Stimulated activated CD4-positive, alpha-beta T cell treated with anti-CD3 and anti-CD28 coated beads, Interleukin-2, amount 100 ng/mL, for 48 hours (primary cell): ENCODE measurements at regions not wholly inside any gene's neighbourhood (a gene's known extent, or its start where the extent isn't known, plus 50 kb on each side); places are given as distances from the start of the nearest gene placed in this dataset.
"Not testable (repeated sequence)": the region's sequence is repeated elsewhere in the genome, so short reads cannot be mapped to it uniquely, and the experiment has no call there.

ENCODE experiments used
- DNase-seq, 2 donors: peaks; one replicate each; pipeline ENCODE4 v3.0.0-alpha.2; 2020

GRCh38 chr9:81321551-81321950 is 367.8 kb downstream of the TLE1 start:
- DNase-seq, result no peak

DNA sequence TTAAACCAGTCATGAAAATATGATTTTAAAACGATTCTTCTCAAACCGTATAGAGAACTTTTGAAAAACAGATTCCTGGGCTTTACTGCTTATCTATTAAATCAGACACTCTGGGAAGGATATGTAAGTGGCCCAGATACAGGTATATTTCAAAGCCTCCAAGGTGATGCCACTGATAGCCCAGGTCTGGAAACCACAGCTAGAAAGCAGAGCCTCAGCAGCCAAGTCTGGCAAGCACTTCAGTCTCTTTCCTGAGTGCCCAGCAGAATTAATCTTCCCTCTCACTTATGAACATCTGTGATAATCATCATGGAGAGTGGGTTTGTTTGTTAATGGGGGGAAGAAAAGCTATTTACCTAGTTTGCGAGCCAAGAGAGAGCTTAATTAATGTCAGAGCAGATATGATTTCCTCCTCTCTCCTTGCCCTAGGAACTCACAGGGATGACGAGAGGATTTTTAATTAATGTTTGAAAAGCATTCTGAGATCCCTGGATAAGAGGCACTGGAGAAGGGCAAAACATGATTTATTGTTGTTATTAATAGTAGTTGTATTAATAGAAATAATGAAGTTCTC is 368.4 kb downstream of the TLE1 start:
- no peak for DNase-seq

DNA sequence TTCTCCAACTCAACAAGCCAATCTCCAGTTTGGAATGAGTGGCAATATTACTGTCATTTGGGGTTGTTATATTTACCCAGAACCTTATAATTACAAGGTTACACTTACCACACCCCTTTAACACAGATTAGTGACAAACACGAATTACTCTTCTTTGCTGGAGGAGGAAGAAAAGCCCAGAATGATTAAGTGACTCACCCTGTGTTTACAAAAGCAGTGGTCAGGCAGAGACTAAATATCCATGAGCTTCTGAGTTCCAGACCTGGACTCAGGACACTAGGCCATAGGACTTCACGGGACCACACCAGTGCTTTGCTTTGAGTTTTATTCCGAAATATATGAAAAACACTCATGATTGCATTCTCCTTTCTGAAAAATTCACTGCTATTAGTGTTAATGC is 370.8 kb downstream of the TLE1 start:
- DNase-seq, result no peak

- no peak for DNase-seq
Measured at GRCh38 chr9:81317939-81318338, 371.4 kb downstream of the TLE1 start.

GRCh38 chr9:81317223-81317622 is 372.1 kb downstream of the TLE1 start:
- DNase-seq, result no peak

GRCh38 chr9:81314490-81314889 is 374.9 kb downstream of the TLE1 start:
- DNase-seq, result no peak

DNA sequence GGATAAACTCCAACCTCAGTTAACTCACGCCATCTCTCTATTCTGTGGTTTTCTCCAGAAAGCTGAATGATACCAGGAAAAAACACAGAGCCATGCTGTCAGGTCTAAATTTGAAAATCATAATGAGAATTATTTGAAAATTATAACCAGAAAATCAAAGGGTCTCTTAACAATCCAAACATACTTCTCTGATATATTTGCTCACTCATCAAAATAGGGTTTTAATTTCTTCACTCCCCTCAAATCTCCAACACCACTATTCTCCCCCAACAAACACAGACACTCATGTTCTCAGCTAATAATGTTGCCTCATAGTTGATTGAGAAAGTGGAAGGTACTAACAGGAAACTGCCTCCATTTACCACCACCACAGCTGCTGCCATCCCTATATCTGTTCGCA is 375.5 kb downstream of the TLE1 start:
- no peak for DNase-seq

- DNase-seq, result no peak
Measured at GRCh38 chr9:81312346-81312745, 377.0 kb downstream of the TLE1 start.

DNA sequence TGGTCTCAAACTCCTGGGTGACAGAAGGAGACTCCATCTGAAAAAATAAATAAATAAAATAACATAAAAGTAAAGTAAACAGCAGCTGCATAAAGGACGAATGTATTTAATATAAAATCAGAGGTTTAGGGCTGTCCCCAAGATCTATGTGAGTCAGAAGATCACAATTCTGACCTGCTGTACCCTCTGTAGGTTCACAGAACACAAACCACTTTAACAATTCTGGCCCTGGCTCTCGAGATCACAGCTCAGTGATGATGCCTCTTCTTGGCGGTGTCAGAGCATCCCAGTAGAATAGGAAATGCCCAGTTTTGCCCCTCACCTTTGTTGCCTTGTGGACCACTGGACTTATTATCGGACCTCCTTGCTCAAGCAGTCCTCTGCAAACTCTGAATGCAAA is 380.9 kb downstream of the TLE1 start:
- no peak for DNase-seq

GRCh38 chr9:81307791-81308190 is 381.6 kb downstream of the TLE1 start:
- DNase-seq, result not testable (repeated sequence)

DNA sequence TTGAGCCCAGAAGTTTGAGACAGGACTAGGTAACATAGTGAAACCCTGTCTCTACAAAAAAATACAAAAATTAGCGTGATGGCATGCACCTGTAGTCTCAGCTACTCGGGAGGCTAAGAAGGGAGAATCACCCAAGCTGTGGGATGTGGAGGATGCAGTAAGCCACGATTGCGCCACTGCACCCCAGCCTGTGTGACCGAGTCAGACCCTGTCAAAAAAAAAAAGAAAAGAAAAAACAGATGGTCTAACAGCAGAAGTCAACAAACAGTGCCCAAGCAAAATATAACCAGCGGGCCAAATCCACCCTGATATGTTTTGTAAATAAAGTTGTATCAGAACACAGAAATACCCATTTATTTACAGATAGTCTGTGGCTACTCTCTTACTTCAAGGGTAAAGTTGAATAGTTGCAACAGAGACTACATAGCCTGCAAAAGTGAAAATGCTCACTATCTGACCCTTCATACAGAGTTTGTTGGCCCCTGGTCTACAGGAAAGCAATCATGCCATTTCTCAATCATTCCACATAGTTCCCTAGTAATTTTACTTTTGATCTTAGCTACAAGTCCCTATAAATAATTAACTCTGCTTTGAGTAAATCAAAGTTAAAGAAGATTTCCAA is 383.7 kb downstream of the TLE1 start:
- no peak for DNase-seq

DNA sequence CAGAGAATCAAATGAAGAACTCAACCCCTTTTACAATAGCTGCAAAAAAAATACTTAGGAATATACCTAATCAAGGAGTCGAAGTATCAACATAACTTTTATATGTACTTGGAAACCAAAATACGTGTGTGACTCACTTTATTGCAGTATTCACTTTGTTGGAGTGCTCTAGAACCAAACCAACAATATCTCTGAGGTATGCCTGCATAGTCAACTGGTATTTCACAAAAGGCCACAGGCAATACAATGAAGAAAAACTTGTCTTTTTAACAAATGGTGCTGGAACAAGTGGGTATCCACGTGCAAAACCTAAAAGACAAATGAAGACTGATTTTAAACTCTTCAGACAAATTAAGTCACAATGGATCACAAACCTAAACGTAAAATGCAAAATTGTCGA is 385.7 kb downstream of the TLE1 start:
- DNase-seq, result no peak

DNA sequence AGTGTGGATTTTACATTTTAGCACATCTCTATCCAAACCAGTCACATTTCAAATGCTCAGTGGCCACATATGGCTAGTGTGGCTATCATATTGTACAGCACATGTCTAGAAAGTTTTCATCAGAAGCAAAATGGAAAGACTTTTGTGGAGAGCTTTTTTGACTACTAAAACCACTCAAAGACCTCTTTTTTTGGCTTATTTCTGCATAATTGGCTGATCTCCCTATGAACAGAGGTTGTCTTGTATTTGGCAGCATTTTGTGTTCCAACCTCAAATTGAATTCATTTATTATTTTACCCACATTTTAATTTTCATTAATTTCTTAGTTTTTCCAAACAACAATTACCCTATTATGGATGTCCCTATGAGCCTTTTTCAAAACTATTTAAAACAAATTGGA is 395.7 kb downstream of the TLE1 start:
- DNase-seq, result no peak

DNA sequence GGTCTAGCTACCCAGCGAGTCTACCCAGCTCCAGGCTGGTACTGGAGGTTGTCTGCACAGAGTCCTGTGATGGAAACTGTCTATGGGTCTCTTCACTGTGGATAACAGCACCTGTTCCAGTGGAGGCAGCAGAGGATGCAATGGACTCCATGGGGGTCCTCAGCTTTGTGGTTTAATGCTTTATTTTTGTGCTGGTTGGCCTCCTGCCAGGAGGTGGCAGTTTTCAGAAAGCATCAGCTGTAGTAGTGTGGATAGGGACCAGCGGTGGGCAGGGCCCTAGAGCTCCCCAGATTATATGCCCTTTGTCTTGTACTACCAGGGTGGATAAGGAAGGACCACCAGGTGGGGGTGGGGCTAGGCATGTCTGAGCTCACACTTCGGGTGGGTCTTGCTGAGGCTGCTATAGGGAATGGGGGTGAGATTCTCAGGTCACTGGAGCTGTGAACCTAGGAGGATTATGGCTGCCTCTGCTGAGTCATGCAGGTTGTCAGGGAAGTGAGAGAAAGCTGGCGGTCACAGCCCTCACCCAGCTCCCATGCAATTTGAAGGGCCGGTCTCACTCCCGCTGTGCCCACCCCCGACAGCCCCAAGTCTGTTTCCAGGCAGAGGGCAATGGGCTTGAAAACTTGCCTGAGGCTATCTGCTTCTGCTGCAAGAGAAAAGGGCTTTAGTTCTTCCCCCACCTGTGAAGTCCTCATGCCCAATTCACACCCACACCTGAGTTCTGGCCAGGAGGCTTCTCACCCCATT is 397.1 kb downstream of the TLE1 start:
- DNase-seq, result no peak

GRCh38 chr9:81289622-81290021 is 399.7 kb downstream of the TLE1 start:
- DNase-seq, result no peak

DNA sequence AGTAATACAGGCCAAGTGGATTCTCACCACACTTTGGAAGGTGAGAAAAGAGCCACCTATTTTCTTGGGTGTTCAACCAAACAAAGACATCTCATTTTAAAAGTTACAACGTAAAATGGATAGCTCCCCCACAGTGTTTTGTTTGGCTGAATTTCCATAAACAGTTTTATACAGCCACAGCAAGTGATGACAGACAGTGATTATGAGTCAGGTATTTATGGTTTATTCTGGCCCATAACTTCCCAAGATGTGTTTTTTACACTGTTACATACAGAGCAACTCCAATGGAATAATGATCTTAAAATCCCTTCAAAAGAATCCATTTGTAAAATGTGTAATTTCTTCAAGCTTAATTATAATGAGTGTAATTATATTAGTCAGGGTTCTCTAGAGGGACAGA is 421.3 kb downstream of the TLE1 start:
- no peak for DNase-seq

- no peak for DNase-seq
Measured at GRCh38 chr9:81266674-81267073, 422.7 kb downstream of the TLE1 start.

- no peak for DNase-seq
Measured at GRCh38 chr9:81266086-81266485, 423.3 kb downstream of the TLE1 start.

DNA sequence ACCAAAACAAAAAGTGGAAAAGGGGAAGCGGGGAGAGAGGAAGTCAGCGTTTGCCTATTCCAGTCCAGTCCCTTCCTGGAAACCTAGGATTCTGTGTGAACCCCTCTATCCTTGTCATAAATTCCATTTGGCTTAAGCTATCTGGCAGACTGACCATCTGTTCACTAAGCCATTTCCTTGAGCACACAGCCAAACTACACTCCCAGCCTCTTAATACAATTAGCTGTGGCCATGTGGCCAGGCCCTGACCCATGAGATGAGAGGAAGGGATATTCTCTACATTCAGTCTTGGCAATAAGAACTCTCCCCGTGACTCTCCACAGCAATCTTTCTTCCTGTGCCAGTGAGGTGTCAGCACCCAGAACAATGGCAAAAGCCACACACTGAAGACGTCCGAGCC is 424.8 kb downstream of the TLE1 start:
- DNase-seq, result no peak

DNA sequence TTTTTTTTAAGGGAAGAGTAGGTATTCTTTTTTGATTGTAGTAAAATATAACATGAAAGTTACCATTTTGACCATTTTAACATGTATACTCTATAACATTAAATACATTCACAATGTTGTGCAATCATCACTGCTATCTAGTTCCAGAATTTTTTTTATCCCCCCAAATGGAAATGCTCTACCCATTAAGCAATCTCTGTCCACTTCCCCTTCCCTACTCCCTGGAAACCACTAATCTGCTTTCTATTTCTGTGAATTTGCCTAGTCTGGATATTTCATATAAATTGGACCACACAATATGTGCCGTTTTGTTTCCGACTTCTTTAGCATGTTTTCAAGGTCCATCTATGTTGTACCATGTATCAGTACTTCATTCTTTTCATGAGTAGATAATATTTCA is 429.5 kb downstream of the TLE1 start:
- DNase-seq, result no peak

DNA sequence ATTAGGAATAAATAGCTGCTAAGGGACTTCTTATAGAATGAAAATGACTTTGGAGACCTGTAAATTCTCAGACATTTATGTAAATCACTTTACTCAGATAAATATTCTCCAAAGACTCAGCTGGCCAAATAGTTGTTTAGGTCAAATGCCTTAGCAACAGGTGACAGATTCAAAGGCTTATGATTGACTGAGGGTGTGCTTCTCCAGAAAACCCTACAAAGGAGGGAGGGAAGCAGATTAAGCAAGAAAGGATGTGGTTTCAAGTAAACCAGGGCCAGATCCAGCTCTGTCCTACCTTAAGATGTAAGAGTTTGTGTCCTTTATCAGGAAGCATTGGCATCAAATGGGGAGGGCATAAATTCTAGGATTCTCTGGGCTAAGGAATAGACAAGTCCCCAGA is 433.0 kb downstream of the TLE1 start:
- DNase-seq, result no peak

DNA sequence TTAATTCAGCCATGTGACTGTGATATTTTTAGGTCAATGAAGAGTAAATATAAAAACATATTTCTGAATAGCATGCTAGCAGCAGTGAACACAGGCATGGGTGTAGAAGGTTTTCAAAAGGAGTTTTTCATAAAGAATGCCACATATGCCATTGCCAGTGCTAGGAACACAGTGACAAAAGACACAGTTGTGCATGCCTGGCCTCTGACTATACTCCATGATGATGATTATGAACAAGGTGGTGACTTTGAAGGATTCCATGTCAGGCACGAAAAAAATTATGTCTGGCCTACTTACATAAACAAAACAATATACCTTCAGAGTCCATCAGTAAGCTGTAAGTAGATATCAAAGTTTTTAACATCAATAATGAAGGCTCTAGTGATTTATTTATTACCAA is 438.7 kb downstream of the TLE1 start:
- no peak for DNase-seq

DNA sequence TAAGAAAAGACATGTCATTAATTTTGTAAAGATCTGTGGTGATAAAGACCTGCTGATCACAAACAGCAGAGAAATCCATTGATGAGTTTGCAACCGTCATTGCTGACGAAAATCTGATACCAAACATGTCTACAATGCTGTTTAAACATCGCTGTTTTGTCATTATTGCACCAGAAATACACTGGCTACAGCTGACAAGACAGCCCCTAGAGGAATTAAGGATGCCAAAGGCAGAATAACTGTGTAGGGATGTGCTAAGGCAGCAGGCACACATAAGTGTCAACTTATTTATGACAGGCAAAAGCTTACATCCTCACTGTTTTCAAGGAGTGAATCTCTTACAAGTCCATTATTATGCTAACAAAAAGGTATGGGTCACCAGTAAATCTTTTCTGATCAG is 439.3 kb downstream of the TLE1 start:
- DNase-seq, result no peak

DNA sequence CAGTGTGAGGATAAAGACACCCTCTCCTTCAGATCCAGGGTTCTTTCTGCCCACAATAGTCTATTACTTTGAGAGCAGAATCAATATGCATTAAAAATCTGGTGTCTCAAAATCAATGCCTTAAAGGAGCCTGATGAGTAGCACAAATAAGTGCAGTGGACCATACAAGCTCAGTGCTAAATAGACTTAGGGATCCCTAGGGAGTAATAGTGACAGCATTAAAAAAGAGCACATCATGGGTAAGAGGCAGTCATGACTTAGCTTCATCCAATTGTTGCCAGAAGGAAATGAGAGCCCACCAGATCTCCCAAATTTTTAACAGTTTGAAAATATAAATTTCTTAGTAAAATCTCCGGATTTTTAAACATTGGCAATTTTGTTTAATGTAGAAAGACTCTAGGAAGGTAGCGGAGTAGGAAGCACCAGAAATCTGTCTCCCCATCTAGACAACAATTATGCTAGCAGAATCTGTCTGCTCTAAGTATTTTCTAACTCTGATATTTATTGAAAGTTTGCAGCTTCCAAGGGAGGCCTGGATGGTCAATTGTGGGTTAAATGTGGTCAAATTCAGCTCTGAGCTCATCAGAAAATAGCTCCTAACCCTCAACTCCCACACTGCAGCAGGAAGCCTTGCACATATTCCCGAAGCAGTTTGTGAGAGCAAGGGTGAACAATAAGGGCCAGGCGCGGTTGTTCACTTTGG is 443.9 kb downstream of the TLE1 start:
- no peak for DNase-seq
